ENCODE measurements at regions not wholly inside any gene's neighbourhood (a gene's known extent, or its start where the extent isn't known, plus 50 kb on each side); places are given as distances from the start of the nearest gene placed in this dataset.
A peak's percentile ranks its signal among the peaks of the same experiment; 100 is the strongest.
"Not testable (repeated sequence)": the region's sequence is repeated elsewhere in the genome, so short reads cannot be mapped to it uniquely, and the experiment has no call there.

DNA sequence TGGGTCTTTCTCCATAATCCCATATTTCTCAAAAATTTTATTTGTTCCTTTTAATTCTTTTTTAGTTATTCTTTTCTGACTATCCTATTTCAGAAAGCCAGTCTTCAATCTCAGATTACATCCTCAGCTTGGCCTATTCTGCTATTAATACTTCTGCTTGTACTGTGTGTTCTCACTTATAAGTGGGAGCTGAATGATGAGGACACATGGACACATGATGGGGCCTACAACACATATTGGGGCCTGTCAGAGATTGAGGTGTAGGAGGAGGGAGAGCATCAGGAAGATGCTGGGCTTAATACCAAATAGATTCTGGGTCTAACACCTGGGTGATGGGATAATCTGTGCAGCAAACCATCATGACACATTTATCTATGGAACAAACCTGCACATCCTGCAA is 82.3 kb downstream of the MAGEE1 start:
- no peak for DNase-seq

DNA sequence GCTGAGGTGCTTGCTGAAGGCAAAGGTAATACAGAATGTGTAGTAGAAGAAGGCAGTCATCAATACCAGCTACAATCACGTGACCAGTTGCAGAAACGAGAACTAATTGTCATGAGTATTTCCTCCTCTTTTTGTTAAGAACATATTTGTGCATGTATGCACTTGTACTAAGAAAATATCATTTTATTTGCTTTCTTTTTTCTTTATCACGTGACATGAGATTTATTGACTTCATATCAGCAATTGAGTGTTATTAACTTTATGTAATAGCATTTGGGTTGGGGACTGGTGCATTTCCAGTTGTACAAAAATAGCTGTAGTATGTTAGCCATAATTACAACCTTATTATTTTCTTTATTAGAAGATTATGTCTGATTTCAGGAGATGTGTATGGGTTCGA is 90.0 kb downstream of the MAGEE1 start:
- DNase-seq: no peak

DNA sequence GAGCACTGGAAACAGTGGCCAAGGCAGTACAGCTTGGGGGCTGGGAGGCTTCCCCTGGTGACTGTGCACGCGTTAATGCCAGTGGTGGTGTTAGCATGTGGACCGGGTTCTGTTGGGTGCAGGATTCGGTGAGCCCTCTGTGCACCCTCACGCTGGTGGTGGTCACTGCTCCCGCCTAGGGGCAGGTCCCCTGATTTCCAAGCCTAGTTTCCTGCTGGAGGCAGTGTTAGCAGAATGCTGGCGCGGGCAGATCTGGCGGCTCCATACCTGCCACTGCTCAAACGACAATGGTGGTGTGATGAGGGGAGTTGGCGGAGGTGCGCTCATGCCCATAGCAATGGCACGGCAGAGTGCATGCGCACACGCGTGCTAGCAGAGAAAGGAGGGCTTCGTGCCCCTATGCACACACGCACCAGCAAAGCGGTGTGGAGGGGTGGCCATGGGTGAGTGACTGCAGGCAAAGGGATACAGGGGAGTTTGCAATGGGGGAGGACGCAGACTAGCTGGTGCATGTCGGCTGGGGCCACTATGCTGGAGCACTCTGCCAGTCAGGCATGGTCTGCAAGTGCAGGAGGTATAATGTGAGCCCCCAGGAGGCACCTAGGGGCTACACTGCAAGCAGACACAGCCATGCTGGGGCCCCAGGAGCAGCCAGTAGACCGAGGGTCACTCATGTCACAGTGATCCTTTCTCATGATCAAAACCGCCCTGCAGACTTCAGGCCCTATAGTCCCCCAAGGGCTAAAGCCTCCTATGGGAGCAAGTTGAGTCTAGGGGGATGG is 93.0 kb downstream of the MAGEE1 start:
- no peak for DNase-seq

DNA sequence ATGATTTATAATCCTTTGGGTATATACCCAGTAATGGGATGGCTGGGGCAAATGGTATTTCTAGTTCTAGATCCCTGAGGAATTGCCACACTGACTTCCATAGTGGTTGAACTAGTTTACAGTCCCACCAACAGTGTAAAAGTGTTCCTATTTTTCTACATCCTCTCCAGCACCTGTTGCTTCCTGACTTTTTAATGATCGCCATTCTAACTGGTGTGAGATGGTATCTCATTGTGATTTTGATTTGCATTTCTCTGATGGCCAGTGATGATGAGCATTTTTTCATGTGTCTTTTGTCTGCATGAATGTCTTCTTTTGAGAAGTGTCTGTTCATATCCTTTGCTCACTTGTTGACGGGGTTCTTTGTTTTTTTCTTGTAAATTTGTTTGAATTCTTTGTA is 108.2 kb downstream of the MAGEE1 start:
- not testable (repeated sequence) for DNase-seq

DNA sequence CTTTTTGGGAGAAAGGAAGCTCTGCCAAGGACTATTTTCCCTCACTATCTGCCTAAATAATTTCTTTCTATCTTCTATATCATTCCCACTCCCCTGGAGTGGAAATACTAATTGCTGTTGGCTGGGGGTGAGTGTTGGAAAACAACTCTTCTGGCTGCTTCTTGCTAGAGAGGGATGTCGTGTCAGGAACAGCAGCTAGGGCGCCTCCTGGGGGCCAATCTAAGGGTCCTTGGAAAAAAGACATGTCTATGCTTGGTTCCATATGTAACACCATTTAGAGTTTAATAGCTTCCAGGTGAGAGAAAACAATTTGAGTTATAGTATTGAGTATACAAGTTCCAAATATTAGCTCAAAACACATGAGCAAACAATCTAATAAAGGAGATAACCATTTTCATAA is 111.3 kb downstream of the MAGEE1 start:
- no peak for DNase-seq

DNA sequence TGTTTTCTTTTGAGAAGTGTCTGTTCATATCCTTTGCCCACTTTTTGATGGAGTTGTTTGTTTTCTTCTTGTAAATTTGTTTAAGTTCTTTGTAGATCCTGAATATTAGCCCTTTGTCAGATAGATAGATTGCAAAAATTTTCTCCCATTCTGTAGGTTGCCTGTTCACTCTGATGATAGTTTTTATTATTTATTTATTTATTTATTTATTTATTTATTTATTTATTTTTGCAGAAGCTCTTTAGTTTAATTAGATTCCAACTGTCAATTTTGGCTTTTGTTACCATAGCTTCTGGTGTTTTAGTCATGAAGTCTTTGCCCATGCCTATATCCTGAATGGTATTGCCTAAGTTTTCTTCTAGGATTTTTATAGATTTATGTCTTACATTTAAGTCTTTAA is 115.9 kb downstream of the MAGEE1 start:
- DNase-seq: not testable (repeated sequence)

DNA sequence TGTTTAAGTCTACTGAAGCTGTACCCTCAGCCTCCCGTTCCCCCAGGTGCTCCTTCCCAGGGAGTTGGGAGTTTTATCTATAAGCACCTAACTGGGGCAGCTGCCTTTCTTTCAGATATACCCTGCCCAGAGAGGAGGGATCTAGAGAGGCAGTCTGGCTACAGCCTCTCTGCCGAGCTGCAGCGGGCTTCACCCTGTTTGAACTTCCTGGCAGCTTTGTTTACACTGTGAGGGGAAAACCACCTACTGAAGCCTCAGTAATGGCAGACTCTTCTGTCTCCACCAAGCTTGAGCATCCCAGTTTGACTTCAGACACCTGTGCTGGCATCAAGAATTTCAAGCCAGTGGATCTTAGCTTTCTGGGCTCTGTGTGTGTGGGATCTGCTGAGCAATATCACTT is 122.5 kb downstream of the MAGEE1 start:
- no peak for DNase-seq

DNA sequence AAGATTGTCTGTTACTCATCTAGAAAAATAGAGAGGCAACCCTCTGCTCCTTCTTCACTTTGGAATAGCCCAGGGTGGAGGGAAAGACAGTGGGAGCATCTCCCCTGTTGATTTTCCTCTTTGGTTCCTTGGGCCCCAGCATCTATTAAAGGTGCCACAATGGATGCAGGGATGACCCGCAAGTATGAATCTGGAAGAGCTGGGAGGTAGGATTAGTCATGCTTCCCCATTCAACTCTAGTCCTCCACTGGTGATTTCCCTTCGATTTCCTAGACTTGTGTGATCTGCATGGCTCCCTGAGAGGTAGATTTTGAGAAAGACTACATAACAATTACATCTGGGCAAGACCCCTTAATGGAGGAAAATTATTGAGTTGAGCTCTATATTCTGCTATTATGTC is 127.8 kb downstream of the MAGEE1 start:
- no peak for DNase-seq

DNA sequence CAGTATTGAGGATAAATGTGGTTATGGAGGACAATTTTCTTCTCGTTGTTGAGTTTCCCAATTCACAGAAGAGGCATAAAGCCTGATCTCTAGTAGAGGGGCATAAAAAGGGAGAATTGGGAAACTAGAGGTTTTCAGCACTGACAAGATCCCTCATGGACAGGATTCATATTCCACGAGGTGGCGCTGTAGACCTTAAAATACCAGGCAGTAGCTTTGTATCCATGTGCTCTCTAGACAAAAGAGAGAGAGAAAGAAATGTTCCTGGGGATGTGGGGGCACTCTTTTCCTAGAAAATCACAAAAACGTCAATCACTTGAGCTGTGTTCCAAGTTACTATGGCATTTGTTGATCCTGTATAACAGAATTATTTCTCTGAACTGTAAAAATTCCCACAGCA is 128.3 kb downstream of the MAGEE1 start:
- DNase-seq: peak; percentile 74

DNA sequence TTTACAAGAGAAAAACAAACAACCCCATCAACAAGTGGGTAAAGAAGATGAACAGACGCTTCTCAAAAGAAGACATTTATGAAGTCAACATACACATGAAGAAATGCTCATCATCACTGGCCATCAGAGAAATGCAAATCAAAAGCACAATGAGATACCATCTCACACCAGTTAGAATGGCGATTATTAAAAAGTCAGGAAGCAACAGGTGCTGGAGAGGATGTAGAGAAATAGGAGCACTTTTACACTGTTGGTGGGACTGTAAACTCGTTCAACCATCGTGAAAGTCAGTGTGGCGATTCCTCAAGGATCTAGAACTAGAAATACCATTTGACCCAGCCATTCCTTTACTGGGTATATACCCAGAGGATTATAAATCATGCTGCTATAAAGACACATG is 137.3 kb downstream of the MAGEE1 start:
- not testable (repeated sequence) for DNase-seq

DNA sequence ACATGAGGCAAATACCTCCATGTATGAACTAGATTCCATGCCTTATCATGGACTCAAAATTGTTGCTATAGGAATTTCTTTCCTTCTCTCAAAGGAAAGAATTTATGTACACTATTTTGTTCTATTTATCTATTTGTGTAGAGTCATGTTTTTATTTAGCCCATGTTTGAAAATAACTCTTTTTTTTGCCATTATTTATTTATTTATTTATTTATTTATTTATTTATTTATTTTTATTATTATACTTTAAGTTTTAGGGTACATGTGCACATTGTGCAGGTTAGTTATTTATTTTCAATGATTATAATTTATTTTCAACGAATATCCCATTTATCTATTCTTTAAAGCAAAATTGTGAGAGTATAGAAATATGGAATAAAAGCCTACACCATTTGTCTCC is 177.9 kb downstream of the MAGEE1 start:
- no peak for DNase-seq

DNA sequence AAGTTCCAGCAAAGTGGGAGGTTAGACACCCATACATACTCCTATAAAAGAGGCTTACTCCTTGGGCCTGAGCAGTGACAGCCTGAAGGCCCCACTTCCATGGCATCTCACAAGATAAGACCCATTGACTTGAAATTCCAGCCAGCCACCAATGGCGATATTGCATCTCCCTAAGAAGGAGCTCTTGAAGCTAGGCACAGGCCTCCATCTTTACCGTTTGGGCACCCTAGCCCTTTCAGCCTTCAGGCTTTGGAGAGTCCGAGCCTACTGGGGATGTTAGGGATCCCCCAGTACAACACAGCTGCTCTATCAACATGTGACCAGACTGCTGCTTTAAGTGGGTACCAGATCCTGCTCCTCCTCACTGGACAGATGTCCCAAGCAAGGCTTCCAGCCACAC is 189.5 kb downstream of the MAGEE1 start:
- no peak for DNase-seq

DNA sequence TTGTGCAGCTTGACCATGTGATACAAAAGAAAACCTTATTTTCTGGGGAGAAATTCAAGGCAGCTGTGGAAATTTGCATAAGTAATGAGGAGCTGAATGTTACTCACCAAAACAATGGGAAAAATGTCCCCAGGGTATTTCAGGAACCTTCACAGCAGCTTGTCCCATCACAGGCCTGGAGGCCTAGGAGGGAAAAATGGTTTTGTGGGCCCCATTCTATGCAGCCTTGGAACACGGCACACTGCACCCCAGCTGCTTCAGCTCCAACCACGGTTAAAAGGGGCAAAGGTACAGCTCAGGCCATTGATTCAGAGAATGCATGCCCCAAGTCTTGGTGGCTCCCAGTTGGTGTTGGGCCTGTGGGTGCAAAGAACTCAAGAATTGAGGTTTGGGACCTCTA is 216.1 kb downstream of the MAGEE1 start:
- no peak for DNase-seq

DNA sequence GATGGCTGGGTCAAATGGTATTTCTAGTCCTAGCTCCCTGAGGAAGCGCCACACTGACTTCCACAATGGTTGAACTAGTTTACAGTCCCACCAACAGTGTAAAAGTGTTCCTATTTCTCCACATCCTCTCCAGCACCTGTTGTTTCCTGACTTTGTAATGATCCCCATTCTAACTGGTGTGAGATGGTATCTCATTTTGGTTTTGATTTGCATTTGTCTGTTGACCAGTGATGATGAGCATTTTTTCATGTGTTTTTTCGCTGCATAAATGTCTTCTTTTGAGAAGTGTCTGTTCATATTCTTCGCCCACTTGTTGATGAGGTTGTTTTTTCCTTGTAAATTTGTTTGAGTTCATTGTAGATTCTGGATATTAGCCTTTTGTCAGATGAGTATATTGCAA is 223.9 kb downstream of the MAGEE1 start:
- DNase-seq: not testable (repeated sequence)

DNA sequence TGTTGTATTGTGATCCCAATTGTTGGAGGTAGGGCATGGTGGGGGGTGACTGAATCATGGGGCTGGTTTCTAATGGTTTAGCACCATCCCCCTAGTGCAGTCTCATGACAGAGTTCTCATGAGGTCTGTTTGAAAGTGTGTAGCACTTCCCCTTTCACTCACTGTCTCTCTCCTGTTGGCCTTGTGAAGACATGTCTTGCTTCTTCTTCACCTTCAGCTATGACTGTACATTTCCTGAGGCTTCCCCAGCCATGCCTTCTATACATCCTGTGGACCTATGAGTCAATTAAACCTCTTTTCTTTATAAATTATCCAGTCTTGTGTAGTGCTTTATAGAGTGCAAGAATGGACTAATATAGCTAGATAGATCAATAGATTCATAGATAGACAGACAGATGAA is 230.0 kb downstream of the MAGEE1 start:
- no peak for DNase-seq

Data from DMS53 (cell line).